ENCODE measurements at regions not wholly inside any gene's neighbourhood (a gene's known extent, or its start where the extent isn't known, plus 50 kb on each side); places are given as distances from the start of the nearest gene placed in this dataset.

DNA sequence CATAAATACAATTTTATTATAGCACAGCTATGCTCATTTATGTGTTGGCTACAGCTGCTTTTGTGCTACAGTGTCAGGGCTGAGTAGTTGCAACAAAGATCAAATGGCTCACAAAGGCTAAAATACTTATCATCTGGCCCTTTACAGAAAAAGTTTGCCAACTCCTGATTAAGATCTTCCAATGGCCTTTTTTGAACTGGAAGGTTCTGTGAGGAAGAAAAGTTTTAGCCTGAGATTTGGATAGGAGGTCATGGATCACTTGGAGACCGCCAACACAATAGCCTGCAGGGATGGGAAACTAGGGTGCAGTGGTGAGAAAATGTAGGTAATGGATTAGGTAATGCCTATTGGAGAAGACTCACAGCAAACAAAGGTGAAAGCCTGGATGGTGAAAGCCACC is 169.8 kb downstream of the NOC3L start:
- DNase-seq (ENCODE audit: low read depth in 2 of 2), result no peak

DNA sequence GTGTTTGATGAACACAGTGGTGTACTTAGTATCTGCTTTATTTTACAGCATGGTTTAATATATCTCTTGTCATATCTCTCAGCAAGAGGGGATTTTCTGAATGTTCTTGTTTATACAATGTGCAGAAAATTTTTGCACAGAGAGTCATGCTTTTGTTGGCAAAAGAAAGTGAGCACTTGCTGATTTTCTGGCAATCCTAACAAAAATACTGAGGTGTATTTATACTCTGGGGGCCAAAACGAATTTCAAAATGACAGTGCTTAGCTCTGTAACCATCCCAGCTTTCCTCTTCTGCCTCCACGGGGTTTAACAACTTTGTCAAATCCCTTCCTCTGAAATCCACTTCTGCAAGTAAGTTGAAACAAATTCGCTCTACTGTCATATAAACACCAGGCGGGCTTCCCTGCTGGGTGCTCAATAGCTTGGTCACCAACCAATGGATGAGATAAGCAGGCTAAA is 169.2 kb downstream of the NOC3L start:
- no peak for DNase-seq (ENCODE audit: low read depth in 2 of 2)

DNA sequence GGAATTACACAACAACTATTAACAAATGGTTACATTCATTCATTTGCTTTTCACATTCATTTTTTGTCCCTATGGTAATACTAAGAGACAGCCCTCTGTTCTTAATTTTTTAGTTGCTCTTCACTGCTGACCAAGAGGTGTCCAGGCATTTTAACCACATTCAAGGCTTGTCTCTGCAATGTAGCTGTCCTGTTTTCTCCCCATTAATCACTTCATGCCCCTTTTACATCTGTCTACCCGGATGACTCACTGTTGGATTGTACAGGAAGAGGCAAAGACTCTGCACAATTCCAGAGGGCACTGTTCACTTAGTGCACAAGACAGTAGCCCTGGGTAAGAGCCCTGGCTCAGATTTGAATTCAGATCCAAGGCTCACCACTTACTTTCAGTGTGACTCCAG is 168.5 kb downstream of the NOC3L start:
- no peak for DNase-seq (ENCODE audit: low read depth in 2 of 2)

DNA sequence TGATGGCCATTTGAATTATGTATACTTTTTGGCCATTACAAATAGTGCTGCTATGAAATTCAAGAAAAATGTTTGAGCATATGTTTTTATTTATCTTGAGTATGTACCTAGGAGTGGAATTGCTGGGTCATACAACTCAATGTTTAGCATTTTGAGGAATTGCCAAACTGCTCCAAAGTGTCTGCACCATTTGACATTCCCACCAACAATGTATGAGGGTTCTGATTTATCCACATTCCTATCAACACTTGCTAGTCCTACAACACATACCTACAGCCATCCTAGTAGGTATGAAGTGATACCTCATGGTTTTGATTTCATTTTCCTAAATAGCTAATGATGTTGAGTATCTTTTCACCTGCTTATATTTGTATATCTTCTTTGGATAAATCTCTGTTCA is 165.5 kb downstream of the NOC3L start:
- DNase-seq (ENCODE audit: low read depth in 2 of 2), result no peak

- DNase-seq (ENCODE audit: low read depth in 2 of 2), result no peak
Observed at GRCh38 chr10:94198324-94198723, 164.4 kb downstream of the NOC3L start.

DNA sequence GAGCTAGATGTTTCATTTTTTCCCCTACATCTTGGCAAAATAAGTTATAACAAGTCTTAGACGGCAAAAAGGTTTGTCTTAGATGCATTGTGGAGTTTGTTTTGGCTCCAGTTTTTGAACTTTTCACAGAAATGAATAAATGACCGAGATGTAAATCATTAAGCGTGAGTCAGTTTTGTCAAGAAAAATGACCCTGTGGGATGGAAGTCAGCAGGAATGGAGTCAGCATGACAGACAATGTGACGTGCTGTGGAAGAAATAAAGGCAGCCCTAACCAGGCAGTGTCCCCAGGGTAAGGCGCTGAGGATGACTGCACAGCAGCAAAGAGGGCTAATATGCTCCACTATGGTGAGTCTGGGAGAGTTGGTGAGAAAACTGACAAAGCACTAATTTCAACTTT is 163.2 kb downstream of the NOC3L start:
- DNase-seq (ENCODE audit: low read depth in 2 of 2), result no peak

- no peak for DNase-seq (ENCODE audit: low read depth in 2 of 2)
Observed at GRCh38 chr10:94200146-94200837, 162.4 kb downstream of the NOC3L start.

GRCh38 chr10:94205396-94205831 is 157.3 kb downstream of the NOC3L start:
- no peak for DNase-seq (ENCODE audit: low read depth in 2 of 2)

DNA sequence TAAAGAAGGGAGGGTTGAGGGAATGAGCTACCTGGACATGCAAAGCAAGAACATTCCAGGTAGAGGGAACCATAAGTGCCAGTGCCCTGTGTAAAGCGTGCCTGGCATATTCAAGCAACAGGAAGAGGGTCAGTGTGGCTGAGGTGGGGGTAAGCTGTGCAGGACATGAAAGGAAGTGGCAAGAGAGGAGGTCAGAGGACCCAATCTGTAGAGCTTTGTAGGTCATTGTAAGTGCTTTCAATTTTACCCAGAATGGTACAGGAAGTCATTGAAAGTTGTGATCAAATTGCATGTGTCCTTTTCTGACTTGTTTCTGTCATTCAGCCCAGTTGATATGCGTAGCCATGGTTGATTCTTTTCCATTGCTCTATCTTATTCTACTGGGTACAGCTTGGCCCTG is 156.6 kb downstream of the NOC3L start:
- DNase-seq (ENCODE audit: low read depth in 2 of 2), result no peak

- DNase-seq (ENCODE audit: low read depth in 2 of 2), result no peak
Observed at GRCh38 chr10:94208315-94208714, 154.4 kb downstream of the NOC3L start.

GRCh38 chr10:94210440-94211168 is 152.1 kb downstream of the NOC3L start:
- DNase-seq (ENCODE audit: low read depth in 2 of 2), result no peak

GRCh38 chr10:94211169-94211510 is 151.6 kb downstream of the NOC3L start:
- no peak for DNase-seq (ENCODE audit: low read depth in 2 of 2)

GRCh38 chr10:94213001-94213530 is 149.7 kb downstream of the NOC3L start:
- no peak for DNase-seq (ENCODE audit: low read depth in 2 of 2)

DNA sequence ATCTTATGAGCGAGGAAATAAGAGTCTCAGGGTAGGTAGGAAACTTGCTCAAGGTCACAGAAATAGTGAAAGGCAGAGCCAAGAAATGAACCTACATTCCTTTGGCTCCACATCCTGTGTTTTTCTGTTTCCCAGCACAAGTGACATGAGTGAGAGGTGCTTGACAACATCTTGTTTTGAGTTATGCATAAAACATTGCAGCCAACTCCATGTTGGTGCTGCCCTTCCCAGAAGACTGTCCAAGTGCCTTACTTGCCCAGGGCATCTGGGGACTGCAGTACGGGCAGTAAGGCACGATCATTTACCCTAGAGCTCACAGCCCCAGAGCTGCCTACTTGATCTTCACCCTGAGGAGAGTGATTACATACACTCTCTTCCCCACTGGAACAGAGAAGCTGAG is 148.8 kb downstream of the NOC3L start:
- no peak for DNase-seq (ENCODE audit: low read depth in 2 of 2)

DNA sequence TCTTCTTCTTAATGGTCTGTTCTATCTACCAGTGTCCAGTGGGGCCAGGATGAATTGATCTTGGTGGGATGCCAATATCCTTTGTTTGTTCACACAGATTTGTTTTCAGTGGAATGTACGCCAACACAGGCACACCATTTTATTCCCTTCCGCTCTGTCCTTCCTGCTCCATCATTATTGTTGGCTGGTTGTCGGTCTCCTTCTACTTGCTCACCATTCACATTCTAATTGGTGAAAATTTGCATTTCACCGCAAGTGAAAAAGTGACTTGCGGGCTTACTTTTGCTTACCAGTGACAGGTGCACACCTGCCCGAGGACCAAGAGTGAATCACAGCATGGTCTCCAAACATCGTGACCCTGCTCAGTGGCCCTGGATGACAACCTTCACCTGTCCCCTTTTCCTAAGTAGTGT is 148.3 kb downstream of the NOC3L start:
- DNase-seq (ENCODE audit: low read depth in 2 of 2), result no peak

GRCh38 chr10:94216201-94216600 is 146.5 kb downstream of the NOC3L start:
- DNase-seq (ENCODE audit: low read depth in 2 of 2), result no peak

GRCh38 chr10:94217411-94217810 is 145.3 kb downstream of the NOC3L start:
- DNase-seq (ENCODE audit: low read depth in 2 of 2), result no peak

GRCh38 chr10:94218493-94219183 is 144.1 kb downstream of the NOC3L start:
- DNase-seq (ENCODE audit: low read depth in 2 of 2), result no peak

DNA sequence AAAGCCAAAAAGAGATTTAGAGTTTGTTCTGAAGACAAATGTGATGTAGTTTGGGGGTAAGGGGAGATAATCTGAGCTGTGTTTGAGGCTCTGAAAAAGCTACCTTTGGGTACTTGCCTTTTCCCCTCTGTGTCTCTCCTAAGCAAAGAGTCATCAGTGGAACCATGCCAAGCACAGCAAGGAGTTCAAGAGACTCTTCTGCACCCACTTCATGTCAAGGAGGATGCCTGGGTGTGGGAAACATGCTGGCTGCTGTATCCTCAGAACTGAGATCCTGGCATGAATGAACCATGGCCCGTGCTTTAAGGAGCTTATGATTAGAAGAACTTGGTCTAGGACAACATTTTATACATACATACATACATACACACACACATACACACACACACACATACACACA is 142.9 kb downstream of the NOC3L start:
- no peak for DNase-seq (ENCODE audit: low read depth in 2 of 2)

- DNase-seq (ENCODE audit: low read depth in 2 of 2), result no peak
Observed at GRCh38 chr10:94220717-94221116, 142.0 kb downstream of the NOC3L start.

DNA sequence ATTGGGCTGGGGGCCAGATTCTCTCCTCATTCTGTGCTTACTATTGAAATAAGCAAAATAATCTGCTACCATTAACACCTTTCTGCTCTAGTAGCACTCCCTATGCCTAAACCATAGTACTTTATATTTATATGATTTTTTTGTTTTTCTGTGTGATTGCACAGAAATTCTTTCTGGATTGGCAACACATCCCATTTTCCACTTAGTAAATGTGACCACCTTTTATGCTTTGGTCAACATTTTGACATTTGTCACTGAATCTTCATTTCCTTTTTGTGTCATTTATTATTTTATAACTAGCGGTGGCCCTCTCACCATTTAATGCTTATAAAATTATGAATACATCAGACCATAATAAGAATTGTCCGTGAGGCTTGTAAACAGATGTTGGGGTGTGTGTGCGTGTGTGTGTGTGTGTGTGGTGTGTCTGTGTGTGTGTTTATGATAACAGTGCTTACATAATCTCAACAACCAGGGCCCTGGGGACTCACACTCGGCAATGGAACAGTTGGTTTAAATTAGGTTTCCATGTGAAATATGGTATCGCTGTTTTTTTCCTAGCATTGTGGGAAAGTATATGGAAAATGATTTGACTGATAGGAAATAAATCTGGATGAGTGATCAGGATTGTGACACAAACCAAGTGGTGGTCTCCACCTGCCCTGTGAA is 138.9 kb downstream of the NOC3L start:
- DNase-seq (ENCODE audit: low read depth in 2 of 2), result no peak

- DNase-seq (ENCODE audit: low read depth in 2 of 2), result no peak
Observed at GRCh38 chr10:94224656-94225055, 138.1 kb downstream of the NOC3L start.
